Trophoblast cell (in vitro differentiated cells and primary cell): ENCODE measurements at regions not wholly inside any gene's neighbourhood (a gene's known extent, or its start where the extent isn't known, plus 50 kb on each side); places are given as distances from the start of the nearest gene placed in this dataset.

Experiments
- DNase-seq, 2 donors: peaks; one replicate each; pipeline ENCODE4 v3.0.0-alpha.2; 2016
- H2AFZ ChIP-seq: 2 replicates; pipeline ENCODE4 v1.6.1; 2013; ENCODE audit warnings: low read length, moderate library complexity, mild to moderate bottlenecking; ENCODE audit not compliant: insufficient read depth, poor library complexity
- H2AK5ac ChIP-seq: 2 replicates; pipeline ENCODE4 v1.6.1; 2013; ENCODE audit warnings: mild to moderate bottlenecking, low read length
- H2BK120ac ChIP-seq: 2 replicates; pipeline ENCODE4 v1.6.1; 2013; ENCODE audit warnings: low read length, mild to moderate bottlenecking, moderate library complexity; ENCODE audit not compliant: insufficient read depth, poor library complexity
- H2BK12ac ChIP-seq: 2 replicates; pipeline ENCODE4 v1.6.1; 2013; ENCODE audit warnings: mild to moderate bottlenecking, low read length, moderate library complexity
- H2BK5ac ChIP-seq: 2 replicates; pipeline ENCODE4 v1.6.1; 2013; ENCODE audit warnings: low read length, low read depth, moderate library complexity, mild to moderate bottlenecking; ENCODE audit not compliant: poor library complexity
- H3K14ac ChIP-seq: 2 replicates; pipeline ENCODE4 v1.6.1; 2013; ENCODE audit warnings: mild to moderate bottlenecking, low read length
- H3K18ac ChIP-seq: 2 replicates; pipeline ENCODE4 v1.6.1; 2013; ENCODE audit warnings: mild to moderate bottlenecking, low read length
- H3K23ac ChIP-seq: 2 replicates; pipeline ENCODE4 v1.6.1; 2013; ENCODE audit warnings: low read length
- H3K27ac ChIP-seq: 2 replicates; pipeline ENCODE4 v1.5.1; 2013; ENCODE audit warnings: low read depth, mild to moderate bottlenecking, inconsistent platforms, low read length, moderate library complexity
- H3K27me3 ChIP-seq: 2 replicates; pipeline ENCODE4 v1.6.1; 2013; ENCODE audit warnings: inconsistent platforms, mild to moderate bottlenecking, low read length, moderate library complexity; ENCODE audit not compliant: insufficient read depth
- H3K36me3 ChIP-seq, 2 experiments: 1 replicate in 1 of 2; 2 replicates in 1 of 2; pipeline ENCODE4 v1.6.1; 2013; ENCODE audit warnings: low read length in 2 of 2, mild to moderate bottlenecking in 2 of 2, moderate library complexity in 1 of 2; ENCODE audit not compliant: insufficient read depth in 2 of 2, control insufficient read depth in 1 of 2
- H3K4ac ChIP-seq: 2 replicates; pipeline ENCODE4 v1.6.1; 2013; ENCODE audit warnings: low read depth, mild to moderate bottlenecking, low read length, moderate library complexity
- H3K4me1 ChIP-seq, 2 experiments: 1 replicate in 1 of 2; 2 replicates in 1 of 2; pipeline ENCODE4 v1.6.1; 2013; ENCODE audit warnings: low read length in 2 of 2, mild to moderate bottlenecking in 2 of 2, moderate library complexity in 1 of 2; ENCODE audit not compliant: insufficient read depth in 2 of 2, control insufficient read depth in 1 of 2
- H3K4me2 ChIP-seq: 2 replicates; pipeline ENCODE4 v1.6.1; 2013; ENCODE audit warnings: inconsistent platforms, mild to moderate bottlenecking, low read length, moderate library complexity
- H3K4me3 ChIP-seq: 2 replicates; pipeline ENCODE4 v1.5.1; 2013; ENCODE audit warnings: mild to moderate bottlenecking, low read depth, low read length, inconsistent platforms
- H3K79me1 ChIP-seq: one replicate; pipeline ENCODE4 v1.6.1; 2013; ENCODE audit warnings: low read length
- H3K79me2 ChIP-seq: 2 replicates; pipeline ENCODE4 v1.6.1; 2013; ENCODE audit warnings: low read length, mild to moderate bottlenecking; ENCODE audit not compliant: control insufficient read depth, insufficient read depth, poor library complexity
- H3K9ac ChIP-seq: 2 replicates; pipeline ENCODE4 v1.6.1; 2013; ENCODE audit warnings: mild to moderate bottlenecking, low read length
- H3K9me3 ChIP-seq: 2 replicates; pipeline ENCODE4 v1.6.1; 2013; ENCODE audit warnings: low read depth, mild to moderate bottlenecking, control low read depth, inconsistent platforms, low read length; ENCODE audit not compliant: insufficient read depth
- H4K12ac ChIP-seq: 2 replicates; pipeline ENCODE4 v1.6.1; 2013; ENCODE audit warnings: low read depth, mild to moderate bottlenecking, low read length, moderate library complexity
- H4K8ac ChIP-seq: 2 replicates; pipeline ENCODE4 v1.6.1; 2013; ENCODE audit warnings: low read depth, mild to moderate bottlenecking, low read length, moderate library complexity
- H4K91ac ChIP-seq: one replicate; pipeline ENCODE4 v1.6.1; 2013; ENCODE audit warnings: low read depth, mild to moderate bottlenecking, low read length, moderate library complexity
- WGBS: extraction: QIAGEN DNeasy Blood & Tissue Kit; methylation state at CpG from one replicate; pipeline ENCODE4 v1.1.7; 2013; ENCODE audit warnings: missing lambda C conversion rate; ENCODE audit not compliant: insufficient read length, insufficient coverage; ENCODE audit errors: extremely low coverage; 5-methylcytosine and 5-hydroxymethylcytosine counted together

DNA sequence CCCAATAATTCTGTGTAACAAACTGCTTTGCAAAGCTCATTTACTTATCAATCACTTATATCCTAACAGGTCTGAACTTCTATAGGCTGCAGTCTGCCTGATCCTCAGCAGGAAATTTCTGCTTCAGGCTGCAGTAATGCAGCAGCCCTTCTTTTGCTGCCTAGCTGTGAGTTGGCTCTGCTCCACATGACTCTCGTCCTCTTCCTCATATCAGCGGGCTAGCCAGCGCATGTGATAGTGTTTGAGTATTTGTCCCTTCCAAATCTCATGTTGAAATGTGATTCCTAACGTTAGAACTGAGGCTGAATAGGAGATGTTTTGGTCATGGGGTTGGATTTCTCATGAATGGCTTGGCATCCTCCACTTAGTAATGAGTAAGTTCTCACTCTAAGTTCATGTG is 387.8 kb downstream of the SEMA3D start:
- H4K12ac ChIP-seq: no peak overlapping the region
- H3K4ac ChIP-seq: no peak overlapping the region
- no peaks in the 10 kb centered on the region for H3K36me3 ChIP-seq
- no peak overlapping the region for H3K27ac ChIP-seq
- H4K8ac ChIP-seq: no peak overlapping the region
- H2AFZ ChIP-seq: no peak overlapping the region
- no peak overlapping the region for H3K4me2 ChIP-seq
- H3K79me1 ChIP-seq: no peaks in the 10 kb centered on the region
- H3K79me2 ChIP-seq: no peaks in the 10 kb centered on the region
- no peaks in the 10 kb centered on the region for H3K27me3 ChIP-seq
- no peak overlapping the region for H3K14ac ChIP-seq
- H3K4me3 ChIP-seq: no peak overlapping the region
- no peak overlapping the region for H2AK5ac ChIP-seq
- H3K18ac ChIP-seq: no peak overlapping the region
- H3K9me3 ChIP-seq: no peaks in the 10 kb centered on the region
- DNase-seq: no peak
- H3K23ac ChIP-seq: no peak overlapping the region
- H2BK5ac ChIP-seq: no peak overlapping the region
- H2BK12ac ChIP-seq: no peak overlapping the region
- no peak overlapping the region for H2BK120ac ChIP-seq
- no CpG with 5 or more reads among the region's 4 CpGs for WGBS
- no peak overlapping the region for H3K9ac ChIP-seq
- no peaks in the 10 kb centered on the region for H3K4me1 ChIP-seq
- no peak overlapping the region for H4K91ac ChIP-seq

DNA sequence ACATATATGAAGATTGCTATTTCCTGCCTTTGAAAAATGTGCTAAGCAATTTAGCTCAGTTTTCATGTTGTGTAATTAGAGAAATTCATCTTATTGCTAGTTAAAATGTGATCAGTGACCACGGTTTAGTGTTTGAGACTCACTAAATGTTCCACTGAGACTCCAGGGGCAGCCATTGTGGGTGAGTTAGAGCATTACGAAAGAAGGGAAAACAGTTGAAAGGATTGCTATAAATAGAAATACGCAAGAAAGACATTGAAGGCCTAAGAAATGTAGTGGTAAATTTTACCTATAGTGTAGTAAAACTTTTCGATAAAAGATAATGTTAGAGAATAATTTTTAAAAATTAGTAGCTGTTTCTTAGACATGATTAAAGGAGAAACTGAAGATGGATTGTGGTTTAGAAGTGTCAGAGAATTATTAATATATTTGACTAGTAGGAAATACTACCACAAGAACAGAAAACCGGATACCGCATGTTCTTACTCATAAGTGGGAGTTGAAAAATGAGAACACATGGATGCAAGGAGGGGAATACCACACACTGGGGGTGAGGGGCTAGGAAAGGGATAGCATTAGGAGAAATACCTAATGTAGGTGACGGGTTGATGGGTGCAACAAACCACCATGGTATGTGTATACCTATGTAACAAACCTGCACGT is 394.5 kb downstream of the SEMA3D start:
- H3K4me3 ChIP-seq: no peak overlapping the region
- H3K4me2 ChIP-seq: no peak overlapping the region
- H2BK120ac ChIP-seq: no peak overlapping the region
- 100% methylated on average over 1 of the region's 8 CpGs for WGBS
- H3K79me1 ChIP-seq: no peaks in the 10 kb centered on the region
- H3K27ac ChIP-seq: no peak overlapping the region
- H3K4me1 ChIP-seq: no peaks in the 10 kb centered on the region
- no peak overlapping the region for H3K14ac ChIP-seq
- DNase-seq: no peak
- H2AK5ac ChIP-seq: no peak overlapping the region
- no peak overlapping the region for H2BK5ac ChIP-seq
- H3K18ac ChIP-seq: no peak overlapping the region
- H3K27me3 ChIP-seq: no peaks in the 10 kb centered on the region
- H3K4ac ChIP-seq: no peak overlapping the region
- no peak overlapping the region for H2BK12ac ChIP-seq
- no peak overlapping the region for H3K9ac ChIP-seq
- no peak overlapping the region for H4K12ac ChIP-seq
- H3K9me3 ChIP-seq: no peaks in the 10 kb centered on the region
- H2AFZ ChIP-seq: no peak overlapping the region
- no peak overlapping the region for H4K91ac ChIP-seq
- no peaks in the 10 kb centered on the region for H3K79me2 ChIP-seq
- no peaks in the 10 kb centered on the region for H3K36me3 ChIP-seq
- no peak overlapping the region for H3K23ac ChIP-seq
- no peak overlapping the region for H4K8ac ChIP-seq

DNA sequence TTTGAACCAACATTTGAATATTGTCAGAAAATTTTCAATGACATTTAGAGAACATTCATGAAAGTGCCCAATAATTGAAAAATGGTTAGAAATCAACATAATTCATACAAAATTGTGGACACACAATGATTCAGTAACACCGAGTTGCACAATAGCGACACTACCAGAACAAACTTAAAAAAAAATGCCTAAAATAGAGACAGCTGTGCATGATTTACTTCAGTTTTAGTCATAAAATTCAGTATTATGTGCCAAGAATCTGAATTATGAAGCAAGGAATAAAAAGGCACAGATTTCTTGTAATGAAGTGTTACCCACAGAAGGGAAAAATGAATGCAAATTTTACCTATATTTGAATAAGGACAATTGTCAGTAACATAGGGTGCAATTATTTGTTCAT is 396.0 kb downstream of the SEMA3D start:
- Histone ChIP-seq H3K79me1 (no peaks in the 10 kb centered on the region), H4K12ac (no peak overlapping the region), H3K4me1 (no peaks in the 10 kb centered on the region), H2AFZ (no peak overlapping the region), H3K27ac (no peak overlapping the region), H3K4ac (no peak overlapping the region), H2BK120ac (no peak overlapping the region), H3K4me3 (no peak overlapping the region), H3K23ac (no peak overlapping the region), H2BK12ac (no peak overlapping the region), H3K9me3 (no peaks in the 10 kb centered on the region), H3K18ac (no peak overlapping the region), H3K36me3 (no peaks in the 10 kb centered on the region), H2AK5ac (no peak overlapping the region), H3K27me3 (no peaks in the 10 kb centered on the region), H2BK5ac (no peak overlapping the region), H3K9ac (no peak overlapping the region), H4K91ac (no peak overlapping the region), H3K4me2 (no peak overlapping the region), H3K79me2 (no peaks in the 10 kb centered on the region), H3K14ac (no peak overlapping the region), H4K8ac (no peak overlapping the region)
- DNase-seq: no peak
- WGBS: no CpG with 5 or more reads among the region's 2 CpGs

DNA sequence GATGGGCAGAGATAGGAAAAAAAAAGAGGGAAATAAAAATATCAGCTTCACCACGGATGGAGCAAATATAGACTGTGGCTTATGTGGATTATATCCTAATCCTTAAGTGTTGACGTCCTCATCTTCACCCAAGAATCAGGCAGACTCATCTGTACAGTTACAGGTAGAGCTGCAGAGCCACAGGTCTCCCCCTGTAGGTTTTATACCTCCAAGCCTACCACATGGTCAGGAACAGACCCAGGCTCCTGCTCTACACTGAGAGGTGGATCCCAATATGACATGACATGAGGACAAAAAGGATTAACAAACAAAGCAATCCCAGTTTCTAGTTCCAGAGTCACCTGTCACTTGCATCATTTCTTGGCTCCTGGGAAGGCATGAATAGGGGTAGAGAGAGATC is 400.8 kb downstream of the SEMA3D start:
- no peak overlapping the region for H2BK5ac ChIP-seq
- no peaks in the 10 kb centered on the region for H3K79me1 ChIP-seq
- H3K9me3 ChIP-seq: no peaks in the 10 kb centered on the region
- H3K14ac ChIP-seq: no peak overlapping the region
- H3K9ac ChIP-seq: no peak overlapping the region
- H4K91ac ChIP-seq: no peak overlapping the region
- DNase-seq: no peak
- H3K27me3 ChIP-seq: no peaks in the 10 kb centered on the region
- no peak overlapping the region for H2BK12ac ChIP-seq
- no peak overlapping the region for H2AFZ ChIP-seq
- no peak overlapping the region for H3K4me2 ChIP-seq
- no peak overlapping the region for H4K8ac ChIP-seq
- no peak overlapping the region for H3K23ac ChIP-seq
- H3K4ac ChIP-seq: no peak overlapping the region
- no CpG with 5 or more reads among the region's 2 CpGs for WGBS
- no peaks in the 10 kb centered on the region for H3K4me1 ChIP-seq
- H3K4me3 ChIP-seq: no peak overlapping the region
- H3K79me2 ChIP-seq: no peaks in the 10 kb centered on the region
- H3K27ac ChIP-seq: no peak overlapping the region
- H2BK120ac ChIP-seq: no peak overlapping the region
- no peak overlapping the region for H4K12ac ChIP-seq
- no peak overlapping the region for H2AK5ac ChIP-seq
- no peaks in the 10 kb centered on the region for H3K36me3 ChIP-seq
- H3K18ac ChIP-seq: no peak overlapping the region
